IMR-90 (cell line): ENCODE measurements at regions not wholly inside any gene's neighbourhood (a gene's known extent, or its start where the extent isn't known, plus 50 kb on each side); places are given as distances from the start of the nearest gene placed in this dataset.

Source experiments
- ATAC-seq: fragments of 200-7000 bp; cut with Tn5 transposase; 2 replicates; pipeline ENCODE4 v1.9.1; 2020; ENCODE audit warnings: low read depth, mild to moderate bottlenecking, moderate library complexity
- BruUV-seq: library from RNA; stranded (reverse); fragments of 400-500 nt; replicated peaks from 2 replicates; lab custom pipeline; 2021; lab: Mats Ljungman, UMichigan
- CTCF ChIA-PET: fragments of 300-600 bp; formaldehyde crosslinking; extraction: SDS; loops from one replicate; lab custom pipeline; 2021; ENCODE audit warnings: antibody characterized with exemption; lab: Yijun Ruan, JAX
- POLR2A ChIA-PET: fragments of 300-600 bp; sonication (Branson Sonifier 250); formaldehyde crosslinking; loops from one replicate; lab custom pipeline; 2022; ENCODE audit warnings: antibody characterized with exemption; ENCODE audit not compliant: unreplicated experiment; lab: Charles Lee
- DNase-seq: peaks from one replicate; pipeline ENCODE4 v3.0.0; 2013
- H2AFZ ChIP-seq: replicated peaks from 2 replicates; pipeline ENCODE3; 2013; ENCODE audit warnings: low read length, mild to moderate bottlenecking; ENCODE audit not compliant: poor library complexity
- H2AK5ac ChIP-seq: 2 replicates; pipeline ENCODE4 v1.6.1; 2013; ENCODE audit warnings: low read depth, low read length, inconsistent platforms
- H2AK9ac ChIP-seq: replicated peaks from 2 replicates; pipeline ENCODE3; 2013; ENCODE audit warnings: mild to moderate bottlenecking, low read depth, low read length, moderate library complexity; ENCODE audit not compliant: poor library complexity
- H2BK120ac ChIP-seq: 2 replicates; pipeline ENCODE4 v1.6.1; 2013; ENCODE audit warnings: low read depth, low read length, inconsistent platforms
- H2BK15ac ChIP-seq: 3 replicates; pipeline ENCODE4 v1.6.1; 2013; ENCODE audit warnings: low read depth, low read length, inconsistent platforms
- H2BK20ac ChIP-seq: 2 replicates; pipeline ENCODE4 v1.6.1; 2013; ENCODE audit warnings: low read depth, mild to moderate bottlenecking, inconsistent platforms, low read length, moderate library complexity
- H2BK5ac ChIP-seq: 2 replicates; pipeline ENCODE4 v1.6.1; 2013; ENCODE audit warnings: mild to moderate bottlenecking, low read depth, low read length, inconsistent platforms; ENCODE audit not compliant: poor library complexity, severe bottlenecking
- H3K14ac ChIP-seq: replicated peaks from 2 replicates; pipeline ENCODE4 v1.6.1; 2013; ENCODE audit warnings: low read depth, low read length, inconsistent platforms
- H3K18ac ChIP-seq: 2 replicates; pipeline ENCODE4 v1.6.1; 2013; ENCODE audit warnings: low read depth, low read length, control low read depth
- H3K23ac ChIP-seq: 2 replicates; pipeline ENCODE4 v1.6.1; 2013; ENCODE audit warnings: low read depth, low read length, inconsistent platforms
- H3K27ac ChIP-seq: 2 replicates; pipeline ENCODE4 v1.5.1; 2013; ENCODE audit warnings: mild to moderate bottlenecking, control low read depth, low read length; ENCODE audit not compliant: insufficient read depth
- H3K27me3 ChIP-seq: 2 replicates; pipeline ENCODE4 v1.6.1; 2013; ENCODE audit warnings: low read length; ENCODE audit not compliant: control insufficient read depth, insufficient read depth
- H3K36me3 ChIP-seq: 2 replicates; pipeline ENCODE4 v1.6.1; 2013; ENCODE audit warnings: low read length, mixed read lengths; ENCODE audit not compliant: control insufficient read depth, insufficient read depth
- H3K4ac ChIP-seq: 2 replicates; pipeline ENCODE4 v1.6.1; 2013; ENCODE audit warnings: low read depth, low read length, inconsistent platforms
- H3K4me1 ChIP-seq: 2 replicates; pipeline ENCODE4 v1.6.1; 2013; ENCODE audit warnings: low read length, mixed read lengths; ENCODE audit not compliant: control insufficient read depth, insufficient read depth
- H3K4me2 ChIP-seq: 2 replicates; pipeline ENCODE4 v1.6.1; 2013; ENCODE audit warnings: low read depth, mild to moderate bottlenecking, control low read depth, low read length, moderate library complexity
- H3K4me3 ChIP-seq: 2 replicates; pipeline ENCODE4 v1.5.1; 2013; ENCODE audit warnings: low read depth, mild to moderate bottlenecking, control low read depth, low read length, moderate library complexity; ENCODE audit not compliant: insufficient read depth
- H3K56ac ChIP-seq: 2 replicates; pipeline ENCODE4 v1.6.1; 2013; ENCODE audit warnings: low read length, inconsistent platforms; ENCODE audit not compliant: insufficient read depth; ENCODE audit errors: extremely low read depth
- H3K79me1 ChIP-seq, 2 experiments: 2 replicates each; pipeline ENCODE4 v1.6.1; 2013; ENCODE audit warnings: low read length in 2 of 2, inconsistent platforms in 1 of 2, low read depth in 1 of 2
- H3K9ac ChIP-seq: 2 replicates; pipeline ENCODE4 v1.6.1; 2013; ENCODE audit warnings: low read depth, low read length, control low read depth
- H3K9me1 ChIP-seq: 2 replicates; pipeline ENCODE4 v1.6.1; 2013; ENCODE audit warnings: low read length, inconsistent platforms; ENCODE audit not compliant: insufficient read depth
- H3K9me3 ChIP-seq: 2 replicates; pipeline ENCODE4 v1.6.1; 2013; ENCODE audit warnings: low read length; ENCODE audit not compliant: control insufficient read depth, insufficient read depth
- H4K20me1 ChIP-seq: 2 replicates; pipeline ENCODE4 v1.6.1; 2013; ENCODE audit warnings: low read length, inconsistent platforms; ENCODE audit not compliant: insufficient read depth
- H4K5ac ChIP-seq: 2 replicates; pipeline ENCODE4 v1.6.1; 2013; ENCODE audit warnings: mild to moderate bottlenecking, low read depth, low read length, control low read depth
- H4K8ac ChIP-seq, 2 experiments: 2 replicates each; pipeline ENCODE4 v1.6.1; 2013; ENCODE audit warnings: low read depth in 2 of 2, low read length in 2 of 2, control low read depth in 1 of 2, inconsistent platforms in 1 of 2
- H4K91ac ChIP-seq: 2 replicates; pipeline ENCODE4 v1.6.1; 2013; ENCODE audit warnings: low read depth, low read length, inconsistent platforms; ENCODE audit not compliant: insufficient read depth
- CEBPB ChIP-seq: IDR thresholded peaks from 2 replicates; pipeline ENCODE4 v1.6.1; 2012; ENCODE audit warnings: low read depth, low read length, improper control_type of control experiment
- CHD1 ChIP-seq: IDR thresholded peaks from 2 replicates; pipeline ENCODE4 v1.6.1; 2012; ENCODE audit warnings: low read depth, low read length, improper control_type of control experiment
- CTCF ChIP-seq: conservative IDR thresholded peaks from 2 replicates; pipeline ENCODE4 v1.5.1; 2012; ENCODE audit warnings: mild to moderate bottlenecking, low read depth, low read length, improper control_type of control experiment
- ELK1 ChIP-seq: fragments of 150-350 bp; IDR thresholded peaks from 2 replicates; pipeline ENCODE4 v1.6.1; 2016; ENCODE audit warnings: low read depth, mild to moderate bottlenecking, low read length, moderate library complexity, borderline replicate concordance
- FOS ChIP-seq: fragments of 150-350 bp; IDR thresholded peaks from 2 replicates; pipeline ENCODE4 v1.6.1; 2016; ENCODE audit warnings: low read depth, low read length
- MAFK ChIP-seq: IDR thresholded peaks from 2 replicates; pipeline ENCODE4 v1.6.1; 2012; ENCODE audit warnings: low read depth, low read length, improper control_type of control experiment
- MXI1 ChIP-seq: IDR thresholded peaks from 2 replicates; pipeline ENCODE4 v1.6.1; 2012; ENCODE audit warnings: low read depth, mild to moderate bottlenecking, low read length, moderate library complexity, borderline replicate concordance
- NFE2L2 ChIP-seq: fragments of 150-350 bp; IDR thresholded peaks from 2 replicates; pipeline ENCODE4 v1.6.1; 2016; ENCODE audit warnings: low read depth, mild to moderate bottlenecking, low read length
- POLR2A ChIP-seq: IDR thresholded peaks from 2 replicates; pipeline ENCODE4 v1.6.1; 2012; ENCODE audit warnings: mild to moderate bottlenecking, low read depth, low read length
- RAD21 ChIP-seq: IDR thresholded peaks from 2 replicates; pipeline ENCODE4 v1.6.1; 2012; ENCODE audit warnings: low read length, improper control_type of control experiment
- RCOR1 ChIP-seq: IDR thresholded peaks from 2 replicates; pipeline ENCODE4 v1.6.1; 2012; ENCODE audit warnings: mild to moderate bottlenecking, low read length, improper control_type of control experiment; ENCODE audit not compliant: insufficient replicate concordance
- WGBS, 2 experiments: methylation state at CpG; one replicate each; pipeline versions ENCODE4 v1.1.5 to v1.1.7; 2013; ENCODE audit warnings: missing lambda C conversion rate in 2 of 2; ENCODE audit not compliant: insufficient read length in 1 of 2; ENCODE audit errors: extremely low coverage in 2 of 2; 5-methylcytosine and 5-hydroxymethylcytosine counted together
- dilution Hi-C: fragments of 300-500 bp; cut with HindIII; formaldehyde crosslinking; loops from one replicate; pipeline ENCODE4 v1.14.3; 2018; ENCODE audit warnings: low sequenced_read_pairs; ENCODE audit not compliant: unreplicated experiment
- in situ Hi-C: fragments of 300-500 bp; cut with MboI; formaldehyde crosslinking; loops from 3 replicates; pipeline ENCODE4 v1.14.3; 2019; ENCODE audit warnings: low sequenced_read_pairs, inconsistent platforms, mixed read lengths
- intact Hi-C: fragments of 100-400 bp; cut with micrococcal nuclease; formaldehyde crosslinking; loops from 2 replicates; pipeline ENCODE4 v1.10.0; 2022

- no CpG with 5 or more reads among the region's 4 CpGs for WGBS, 2 experiments
- TF ChIP-seq CEBPB (no peak), CTCF (no peak), CHD1 (no peak), FOS (no peak), NFE2L2 (no peak), MXI1 (no peak), RCOR1 (no peak), POLR2A (no peak), RAD21 (no peak), MAFK (no peak), ELK1 (no peak)
- Histone ChIP-seq H4K5ac (no peak overlapping the region), H3K27ac (no peak overlapping the region), H2BK120ac (no peak overlapping the region), H2AFZ (no peak overlapping the region), H3K9ac (no peak overlapping the region), H3K27me3 (no peaks in the 10 kb centered on the region; the same call in 1 of the 2 replicates), H3K4me1 (peaks cover 3% of the 10 kb centered on the region), H2BK15ac (no peak overlapping the region), H3K36me3 (no peaks in the 10 kb centered on the region), H2AK9ac (no peak overlapping the region), H3K14ac (no peak overlapping the region), H2BK5ac (no peak overlapping the region), H4K20me1 (no peaks in the 10 kb centered on the region), H3K18ac (no peak overlapping the region), H2AK5ac (no peak overlapping the region), H4K8ac (no peak overlapping the region), H3K79me1 (no peaks in the 10 kb centered on the region), H3K4me2 (no peak overlapping the region), H3K9me3 (no peaks in the 10 kb centered on the region), H3K23ac (no peak overlapping the region), H3K4me3 (no peak overlapping the region), H3K56ac (no peak overlapping the region), H4K91ac (no peak overlapping the region), H2BK20ac (no peak overlapping the region), H3K9me1 (no peaks in the 10 kb centered on the region), H3K4ac (no peak overlapping the region)
- ATAC-seq (no peak), DNase-seq (no peak)
- BruUV-seq, result no TSS peak
- ChIA-PET POLR2A (no interaction called here), CTCF (no interaction called here)
- intact Hi-C loops (no loop called here), dilution Hi-C loops (no loop called here), in situ Hi-C loops (no loop called here)
Measured at GRCh38 chr7:33813331-33813730, 92.0 kb upstream of the BMPER start.
